Stimulated activated naive CD8-positive, alpha-beta T cell treated with anti-CD3 and anti-CD28 coated beads, Interleukin-15, amount 100 ng/mL, for 72 hours (primary cell): ENCODE measurements at regions not wholly inside any gene's neighbourhood (a gene's known extent, or its start where the extent isn't known, plus 50 kb on each side); places are given as distances from the start of the nearest gene placed in this dataset.
A peak's percentile ranks its signal among the peaks of the same experiment; 100 is the strongest.

ENCODE experiments used
- ATAC-seq: fragments of 150-1000 bp; cut with Tn5 transposase; 2 replicates; pipeline ENCODE4 v1.10.0; 2021; ENCODE audit warnings: mild to moderate bottlenecking, moderate library complexity
- DNase-seq, 2 donors: peaks; one replicate each; pipeline ENCODE4 v3.0.0; 2021 to 2022
- H3K27ac Mint-ChIP-seq, 2 donors: one replicate each; pipeline ENCODE4 v1.8.0; 2022; ENCODE audit warnings: mild to moderate bottlenecking in 2 of 2, mixed read lengths in 2 of 2, moderate library complexity in 2 of 2
- H3K27me3 Mint-ChIP-seq: one replicate; pipeline ENCODE4 v1.8.0; 2022; ENCODE audit warnings: mixed read lengths
- H3K4me1 Mint-ChIP-seq: one replicate; pipeline ENCODE4 v1.8.0; 2022; ENCODE audit warnings: mild to moderate bottlenecking, mixed read lengths
- H3K4me3 Mint-ChIP-seq, 2 donors: one replicate each; pipeline ENCODE4 v1.8.0; 2022; ENCODE audit warnings: mild to moderate bottlenecking in 2 of 2, mixed read lengths in 2 of 2, moderate library complexity in 1 of 2
- H3K9me3 Mint-ChIP-seq, 2 donors: one replicate each; pipeline ENCODE4 v1.8.0; 2022; ENCODE audit warnings: mixed read lengths in 2 of 2

DNA sequence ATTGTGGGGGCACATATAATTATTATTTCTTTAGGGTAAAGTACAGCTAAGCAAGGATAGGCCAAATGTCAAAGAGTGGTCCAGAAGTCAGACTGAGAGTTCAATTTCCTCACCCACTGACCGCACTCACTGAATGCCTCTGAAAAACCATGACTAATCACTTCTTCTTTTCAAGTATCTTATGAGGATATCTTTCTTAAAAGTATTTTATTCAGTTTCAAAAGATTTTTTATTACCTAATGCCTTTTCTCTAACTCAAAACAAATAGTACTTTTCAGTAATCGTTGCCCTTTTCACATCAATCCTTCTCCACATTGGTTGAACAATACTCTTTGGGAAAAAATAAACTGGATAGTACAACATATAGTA lies 61.7 kb upstream of the CAMK2D start:
- no peak overlapping the region for H3K27ac Mint-ChIP-seq
- ATAC-seq = peak; percentile 51

DNA sequence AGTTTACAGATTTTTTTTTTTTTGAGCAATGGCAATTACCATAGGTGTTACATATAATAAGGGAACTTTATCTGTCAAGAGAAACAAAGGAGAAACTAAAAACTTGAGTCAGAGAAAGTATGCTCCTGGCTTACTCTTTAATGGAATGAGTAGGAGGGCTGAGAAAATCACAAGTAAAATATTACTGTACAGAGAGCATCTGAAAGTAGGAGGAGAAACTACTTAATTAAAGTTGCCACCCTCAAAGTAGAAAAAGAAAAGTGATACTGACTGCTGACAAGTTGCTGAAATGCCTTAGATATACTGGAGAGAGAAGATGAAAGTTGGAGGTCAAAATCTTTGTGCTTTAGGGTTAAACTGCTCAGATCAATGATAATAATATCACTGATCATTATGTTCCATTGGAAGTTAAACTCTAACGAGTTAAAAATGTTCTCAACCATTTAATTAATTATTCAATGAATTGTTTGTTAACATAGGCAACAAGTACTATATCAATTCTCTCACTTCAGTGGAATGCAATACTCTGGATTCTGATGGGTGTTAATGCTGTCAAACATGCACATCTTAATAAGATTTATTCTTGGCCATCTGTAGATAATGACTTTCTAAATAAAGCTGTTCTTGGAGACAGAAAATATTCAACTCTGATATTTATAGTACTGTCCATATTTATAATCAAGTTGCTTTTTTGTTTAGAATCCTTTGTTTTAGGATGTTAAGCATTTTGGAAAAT lies 61.2 kb upstream of the CAMK2D start:
- Mint-ChIP-seq H3K4me1 (peaks cover 53% of the 10 kb centered on the region), H3K4me3 (peak overlapping the region; percentile 5 to 46), H3K27me3 (no peaks in the 10 kb centered on the region), H3K9me3 (no peaks in the 10 kb centered on the region), H3K27ac (peak overlapping the region in 1 of 2 donors; percentile 50)
- ATAC-seq = peak; percentile 92
- no peak for DNase-seq

More for the DNA sequence above, 61.7 kb upstream of the CAMK2D start:
- peaks cover 53% of the 10 kb centered on the region for H3K4me1 Mint-ChIP-seq
- no peaks in the 10 kb centered on the region for H3K27me3 Mint-ChIP-seq
- DNase-seq = peak in 1 of 2 donors; percentile 29
- peak overlapping the region in 1 of 2 donors; percentile 46 for H3K4me3 Mint-ChIP-seq
- H3K9me3 Mint-ChIP-seq = no peaks in the 10 kb centered on the region

DNA sequence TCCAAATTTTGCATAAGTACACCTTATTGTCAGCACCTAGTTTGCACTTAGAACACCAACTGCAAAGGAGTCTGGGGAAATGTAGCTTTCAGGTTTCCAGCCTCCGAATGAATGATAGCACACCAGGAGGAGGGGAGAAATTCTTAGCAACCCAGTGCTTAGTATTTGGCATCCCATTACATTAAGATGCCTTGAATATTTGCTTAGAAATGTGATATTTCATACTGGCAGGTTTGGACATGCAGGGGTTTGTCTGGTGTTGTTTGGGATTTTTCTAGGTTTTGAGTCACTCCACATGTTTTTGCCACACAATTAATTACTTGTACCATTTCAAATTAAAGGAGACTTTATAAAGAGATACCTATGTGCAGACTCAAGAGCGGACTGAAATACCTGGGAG lies 60.3 kb upstream of the CAMK2D start:
- H3K27me3 Mint-ChIP-seq = no peaks in the 10 kb centered on the region
- no peak for DNase-seq
- no peak overlapping the region for H3K27ac Mint-ChIP-seq
- H3K9me3 Mint-ChIP-seq = peaks cover 0 to under 1% of the 10 kb centered on the region in 2 donors
- H3K4me3 Mint-ChIP-seq = no peak overlapping the region
- peaks cover 46% of the 10 kb centered on the region for H3K4me1 Mint-ChIP-seq
- no peak for ATAC-seq

DNA sequence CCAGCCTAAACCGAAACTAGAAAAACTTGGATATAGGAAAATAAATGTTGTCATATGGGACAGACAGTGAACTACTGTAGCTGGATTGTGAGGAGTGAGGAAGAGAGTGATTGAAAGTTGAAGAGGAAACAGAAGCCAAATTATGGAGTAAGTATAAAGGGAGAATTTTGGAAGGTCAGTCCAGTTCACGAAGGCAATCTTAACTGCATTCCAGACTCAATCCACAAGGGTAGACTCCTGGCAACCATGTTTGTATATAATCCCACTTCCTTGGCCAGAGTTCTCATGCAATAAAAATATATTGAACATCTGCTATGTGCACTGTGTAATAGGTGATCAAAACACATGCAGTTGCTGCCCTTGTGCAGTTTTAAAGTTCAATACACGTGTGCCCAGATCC lies 58.6 kb upstream of the CAMK2D start:
- Mint-ChIP-seq H3K27me3 (no peaks in the 10 kb centered on the region), H3K4me3 (no peak overlapping the region), H3K27ac (no peak overlapping the region), H3K9me3 (peaks cover 0 to 12% of the 10 kb centered on the region in 2 donors), H3K4me1 (peaks cover 40% of the 10 kb centered on the region)
- ATAC-seq (no peak), DNase-seq (no peak)

DNA sequence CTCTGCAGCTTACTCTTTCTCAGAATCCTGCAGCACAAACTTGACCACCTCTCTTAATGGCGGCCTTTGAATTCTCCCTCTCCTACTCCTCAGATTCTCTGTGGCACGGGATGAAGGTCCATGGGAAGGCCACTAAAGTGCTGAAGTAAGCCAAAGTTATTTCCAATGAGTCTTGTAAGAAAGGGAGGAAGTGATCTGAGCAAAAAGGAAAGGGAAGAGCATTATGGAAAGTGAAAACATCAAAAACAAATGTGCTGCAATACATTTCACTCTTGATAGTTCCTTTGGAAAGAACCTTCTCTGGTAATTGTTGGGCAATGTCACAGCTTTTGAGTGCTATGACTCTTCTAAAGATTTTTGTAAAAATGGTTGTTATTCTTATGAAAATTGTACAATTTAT lies 54.3 kb upstream of the CAMK2D start:
- no peak for DNase-seq
- ATAC-seq = no peak
- H3K4me3 Mint-ChIP-seq = no peak overlapping the region
- peaks cover 0 to 12% of the 10 kb centered on the region in 2 donors for H3K9me3 Mint-ChIP-seq
- no peak overlapping the region for H3K27ac Mint-ChIP-seq
- H3K27me3 Mint-ChIP-seq = no peaks in the 10 kb centered on the region
- peaks cover 12% of the 10 kb centered on the region for H3K4me1 Mint-ChIP-seq

DNA sequence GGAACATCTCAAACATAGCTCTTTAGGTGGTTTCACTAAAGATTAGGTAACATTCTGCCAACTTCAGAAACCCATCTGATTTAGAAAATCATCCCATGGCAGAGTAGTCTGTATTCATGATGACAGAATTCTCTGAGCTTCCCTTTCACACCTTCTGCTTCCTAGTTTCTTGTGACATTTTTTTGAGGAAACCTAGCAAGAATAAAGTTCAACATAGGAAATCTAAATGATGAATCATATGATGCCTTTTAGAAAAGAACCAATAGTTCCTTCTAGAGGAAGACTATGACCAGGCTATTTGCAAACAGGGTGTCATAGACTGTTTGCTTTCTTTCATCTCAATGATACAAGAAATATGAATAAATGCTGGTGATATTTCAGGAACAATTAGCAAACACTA lies 49.8 kb upstream of the CAMK2D start:
- Mint-ChIP-seq H3K27ac (no peak overlapping the region), H3K4me1 (peaks cover 12% of the 10 kb centered on the region), H3K9me3 (peaks cover 0 to 6% of the 10 kb centered on the region in 2 donors), H3K4me3 (no peak overlapping the region), H3K27me3 (no peaks in the 10 kb centered on the region)
- ATAC-seq = no peak
- DNase-seq = no peak
